Muscle of leg (tissue), 3 donors: ENCODE measurements at regions not wholly inside any gene's neighbourhood (a gene's known extent, or its start where the extent isn't known, plus 50 kb on each side); places are given as distances from the start of the nearest gene placed in this dataset.

Experiments
- DNase-seq: peaks from one replicate; pipeline ENCODE4 v3.0.0; 2013
- H3K27ac ChIP-seq: one replicate; pipeline ENCODE4 v1.5.1; 2013; ENCODE audit warnings: mild to moderate bottlenecking, low read length, control low read depth
- H3K27me3 ChIP-seq: one replicate; pipeline ENCODE4 v1.6.1; 2013; ENCODE audit warnings: low read length; ENCODE audit not compliant: control insufficient read depth, insufficient read depth
- H3K36me3 ChIP-seq: one replicate; pipeline ENCODE4 v1.6.1; 2013; ENCODE audit warnings: low read length; ENCODE audit not compliant: control insufficient read depth, insufficient read depth
- H3K4me1 ChIP-seq: one replicate; pipeline ENCODE4 v1.6.1; 2013; ENCODE audit warnings: low read length; ENCODE audit not compliant: control insufficient read depth, insufficient read depth
- H3K4me3 ChIP-seq: one replicate; pipeline ENCODE4 v1.5.1; 2013; ENCODE audit warnings: low read length, control low read depth
- H3K9me3 ChIP-seq: replicated peaks from 2 replicates; pipeline ENCODE4 v1.6.1; 2013; ENCODE audit warnings: low read depth, low read length; ENCODE audit not compliant: control insufficient read depth
- whole genome bisulfite sequencing: methylation state at CpG from one replicate; pipeline ENCODE4 v1.1.5; 2013; ENCODE audit warnings: missing lambda C conversion rate; ENCODE audit not compliant: insufficient coverage; 5-methylcytosine and 5-hydroxymethylcytosine counted together

GRCh38 chr14:22505697-22506377, 83.2 kb downstream of the DAD1 start:
- no peaks in the 10 kb centered on the region for H3K9me3 ChIP-seq
- no peak overlapping the region for H3K27ac ChIP-seq
- WGBS: 64% methylated on average over 6 of the region's 8 CpGs
- DNase-seq: no peak
- no peaks in the 10 kb centered on the region for H3K27me3 ChIP-seq
- peaks cover 7% of the 10 kb centered on the region for H3K4me1 ChIP-seq
- H3K4me3 ChIP-seq: no peak overlapping the region
- H3K36me3 ChIP-seq: no peaks in the 10 kb centered on the region

- no peaks in the 10 kb centered on the region for H3K9me3 ChIP-seq
- no CpG with 5 or more reads among the region's 1 CpG for WGBS
- no peak for DNase-seq
- H3K27me3 ChIP-seq: no peaks in the 10 kb centered on the region
- no peaks in the 10 kb centered on the region for H3K36me3 ChIP-seq
- H3K4me1 ChIP-seq: peaks cover 7% of the 10 kb centered on the region
- no peak overlapping the region for H3K4me3 ChIP-seq
- no peak overlapping the region for H3K27ac ChIP-seq
Measured at GRCh38 chr14:22505309-22505696, 83.7 kb downstream of the DAD1 start.

GRCh38 chr14:22502551-22502950, 86.5 kb downstream of the DAD1 start:
- H3K9me3 ChIP-seq: no peaks in the 10 kb centered on the region
- H3K4me3 ChIP-seq: no peak overlapping the region
- 26% methylated on average over 2 of the region's 6 CpGs for WGBS
- no peaks in the 10 kb centered on the region for H3K27me3 ChIP-seq
- no peak for DNase-seq
- peaks cover 7% of the 10 kb centered on the region for H3K4me1 ChIP-seq
- H3K36me3 ChIP-seq: no peaks in the 10 kb centered on the region
- H3K27ac ChIP-seq: no peak overlapping the region

- H3K9me3 ChIP-seq: no peaks in the 10 kb centered on the region
- H3K27me3 ChIP-seq: no peaks in the 10 kb centered on the region
- H3K36me3 ChIP-seq: no peaks in the 10 kb centered on the region
- H3K27ac ChIP-seq: no peak overlapping the region
- peaks cover 7% of the 10 kb centered on the region for H3K4me1 ChIP-seq
- peak; percentile 81 for DNase-seq
- 48% methylated on average over 4 of the region's 10 CpGs for WGBS
- H3K4me3 ChIP-seq: no peak overlapping the region
Measured at GRCh38 chr14:22502007-22502406, 87.0 kb downstream of the DAD1 start.

- no peaks in the 10 kb centered on the region for H3K27me3 ChIP-seq
- DNase-seq: no peak
- H3K27ac ChIP-seq: no peak overlapping the region
Measured at GRCh38 chr14:22500954-22501726, 87.9 kb downstream of the DAD1 start.

GRCh38 chr14:22500525-22500924, 88.5 kb downstream of the DAD1 start:
- 63% methylated on average over 2 of the region's 2 CpGs for WGBS
- Histone ChIP-seq H3K4me1 (peaks cover 7% of the 10 kb centered on the region), H3K27ac (no peak overlapping the region), H3K27me3 (no peaks in the 10 kb centered on the region), H3K4me3 (no peak overlapping the region), H3K36me3 (no peaks in the 10 kb centered on the region), H3K9me3 (no peaks in the 10 kb centered on the region)
- DNase-seq: no peak

More at GRCh38 chr14:22500954-22501726, 87.9 kb downstream of the DAD1 start:
- H3K9me3 ChIP-seq: no peaks in the 10 kb centered on the region
- H3K36me3 ChIP-seq: no peaks in the 10 kb centered on the region
- no peak overlapping the region for H3K4me3 ChIP-seq
- 43% methylated on average over 1 of the region's 10 CpGs for WGBS
- peaks cover 7% of the 10 kb centered on the region for H3K4me1 ChIP-seq

GRCh38 chr14:22497671-22498093, 91.3 kb downstream of the DAD1 start:
- Histone ChIP-seq H3K36me3 (no peaks in the 10 kb centered on the region), H3K4me3 (no peak overlapping the region), H3K27me3 (no peaks in the 10 kb centered on the region), H3K9me3 (no peaks in the 10 kb centered on the region), H3K27ac (no peak overlapping the region), H3K4me1 (peaks cover 11% of the 10 kb centered on the region)
- no peak for DNase-seq
- WGBS: 75% methylated on average over 5 of the region's 5 CpGs

GRCh38 chr14:22497144-22497423, 91.9 kb downstream of the DAD1 start:
- no peaks in the 10 kb centered on the region for H3K9me3 ChIP-seq
- no peak overlapping the region for H3K4me3 ChIP-seq
- H3K36me3 ChIP-seq: no peaks in the 10 kb centered on the region
- peaks cover 8% of the 10 kb centered on the region for H3K4me1 ChIP-seq
- no peak for DNase-seq
- no CpG with 5 or more reads among the region's 2 CpGs for WGBS
- no peaks in the 10 kb centered on the region for H3K27me3 ChIP-seq
- H3K27ac ChIP-seq: no peak overlapping the region

GRCh38 chr14:22494486-22495135, 94.4 kb downstream of the DAD1 start:
- WGBS: 69% methylated on average over 4 of the region's 5 CpGs
- Histone ChIP-seq H3K9me3 (no peaks in the 10 kb centered on the region), H3K4me3 (no peak overlapping the region), H3K4me1 (peaks cover 12% of the 10 kb centered on the region), H3K27me3 (peaks cover 2% of the 10 kb centered on the region), H3K36me3 (no peaks in the 10 kb centered on the region), H3K27ac (no peak overlapping the region)
- DNase-seq: no peak

- H3K4me1 ChIP-seq: peaks cover 17% of the 10 kb centered on the region
- H3K36me3 ChIP-seq: no peaks in the 10 kb centered on the region
- DNase-seq: no peak
- 71% methylated on average over 2 of the region's 2 CpGs for WGBS
- H3K27ac ChIP-seq: no peak overlapping the region
- H3K9me3 ChIP-seq: no peaks in the 10 kb centered on the region
- H3K27me3 ChIP-seq: peaks cover 2% of the 10 kb centered on the region
- no peak overlapping the region for H3K4me3 ChIP-seq
Measured at GRCh38 chr14:22493753-22494152, 95.3 kb downstream of the DAD1 start.
